ENCODE measurements at regions not wholly inside any gene's neighbourhood (a gene's known extent, or its start where the extent isn't known, plus 50 kb on each side); places are given as distances from the start of the nearest gene placed in this dataset.

- Mint-ChIP-seq H3K4me3 (peak overlapping the region in 1 of 2 donors; percentile 67), H3K27ac (peak overlapping the region in 6 of 7 donors; percentile 16 to 82 (median 54)), H3K36me3 (peaks cover 17 to 20% of the 10 kb centered on the region in 2 donors), H3K27me3 (ENCODE audit: low read depth in 3 of 3) (peaks cover 2 to 3% (median 2%) of the 10 kb centered on the region in 3 donors), H3K9me3 (peaks cover 0 to 3% (median 0%) of the 10 kb centered on the region in 7 donors), H3K4me1 (peaks cover 15% of the 10 kb centered on the region)
- Histone ChIP-seq H3K4me2 (replicated peaks; ENCODE audit: extremely low read depth, low read length, poor library complexity, severe bottlenecking) (peak overlapping the region; percentile 20), H3K79me2 (ENCODE audit: insufficient read depth, low read length) (no peaks in the 10 kb centered on the region), H3K27ac (ENCODE audit: low read depth in 1 of 2, low read length in 2 of 2) (peak overlapping the region in 1 of 2 donors; percentile 23), H3K4me1 (ENCODE audit: control insufficient read depth in 1 of 2, insufficient read depth in 2 of 2, low read length in 2 of 2) (peaks cover 13 to 16% of the 10 kb centered on the region in 2 donors), H3K36me3 (replicated peaks in 1 of 2; ENCODE audit: control insufficient read depth in 1 of 2, insufficient read depth in 2 of 2, low read length in 2 of 2) (no peaks in the 10 kb centered on the region), H2AFZ (ENCODE audit: insufficient read depth, low read depth, low read length, poor library complexity, severe bottlenecking) (peak overlapping the region; percentile 49), H3K9ac (ENCODE audit: insufficient read depth, low read length, poor library complexity, severe bottlenecking) (no peak overlapping the region), H4K20me1 (ENCODE audit: insufficient read depth, low read length) (no peaks in the 10 kb centered on the region), H3K4me3 (replicated peaks in 1 of 3; ENCODE audit: low read depth in 2 of 3, low read length in 3 of 3) (no peak overlapping the region), H3K27me3 (ENCODE audit: control insufficient read depth in 2 of 2, insufficient read depth in 2 of 2, low read length in 2 of 2) (no peaks in the 10 kb centered on the region), H3K9me3 (replicated peaks in 1 of 2; ENCODE audit: control insufficient read depth in 1 of 2, insufficient read depth in 1 of 2, low read length in 2 of 2) (no peaks in the 10 kb centered on the region)
- WGBS (ENCODE audit: insufficient coverage): 17% methylated on average over 8 of the region's 8 CpGs
- intact Hi-C loops (cut with micrococcal nuclease): no loop called here
- TF ChIP-seq CTCF (IDR thresholded peaks at IDR 0.05): no peak
- peak; percentile 71 to 84 (median 78) for DNase-seq
Measured at GRCh38 chr1:228898582-228898992, 163.3 kb downstream of the RHOU start.

GRCh38 chr1:228899421-228899956 lies 164.2 kb downstream of the RHOU start:
- H3K4me1 Mint-ChIP-seq: peaks cover 15% of the 10 kb centered on the region
- Histone ChIP-seq H3K4me2 (replicated peaks; ENCODE audit: extremely low read depth, low read length, poor library complexity, severe bottlenecking) (no peak overlapping the region), H3K27me3 (ENCODE audit: control insufficient read depth in 2 of 2, insufficient read depth in 2 of 2, low read length in 2 of 2) (no peaks in the 10 kb centered on the region), H4K20me1 (ENCODE audit: insufficient read depth, low read length) (no peaks in the 10 kb centered on the region), H3K4me3 (replicated peaks in 1 of 3; ENCODE audit: low read depth in 2 of 3, low read length in 3 of 3) (no peak overlapping the region), H3K36me3 (replicated peaks in 1 of 2; ENCODE audit: control insufficient read depth in 1 of 2, insufficient read depth in 2 of 2, low read length in 2 of 2) (no peaks in the 10 kb centered on the region), H3K9me3 (replicated peaks in 1 of 2; ENCODE audit: control insufficient read depth in 1 of 2, insufficient read depth in 1 of 2, low read length in 2 of 2) (no peaks in the 10 kb centered on the region), H3K9ac (ENCODE audit: insufficient read depth, low read length, poor library complexity, severe bottlenecking) (no peak overlapping the region), H3K27ac (ENCODE audit: low read depth in 1 of 2, low read length in 2 of 2) (no peak overlapping the region), H2AFZ (ENCODE audit: insufficient read depth, low read depth, low read length, poor library complexity, severe bottlenecking) (no peak overlapping the region), H3K79me2 (ENCODE audit: insufficient read depth, low read length) (no peaks in the 10 kb centered on the region), H3K4me1 (ENCODE audit: control insufficient read depth in 1 of 2, insufficient read depth in 2 of 2, low read length in 2 of 2) (peaks cover 13 to 16% of the 10 kb centered on the region in 2 donors)
- intact Hi-C loops (cut with micrococcal nuclease): no loop called here
- H3K4me3 Mint-ChIP-seq: no peak overlapping the region
- WGBS (ENCODE audit: insufficient coverage): 96% methylated on average over 6 of the region's 12 CpGs
- TF ChIP-seq CTCF (IDR thresholded peaks at IDR 0.05): no peak
- DNase-seq: no peak
- peaks cover 0 to 1% (median 0%) of the 10 kb centered on the region in 7 donors for H3K9me3 Mint-ChIP-seq
- no peak overlapping the region for H3K27ac Mint-ChIP-seq
- H3K27me3 Mint-ChIP-seq (ENCODE audit: low read depth in 3 of 3): peaks cover 2% of the 10 kb centered on the region in 3 donors
- peaks cover 17 to 19% of the 10 kb centered on the region in 2 donors for H3K36me3 Mint-ChIP-seq

Data from CD14-positive monocyte (primary cell).